ENCODE measurements at regions not wholly inside any gene's neighbourhood (a gene's known extent, or its start where the extent isn't known, plus 50 kb on each side); places are given as distances from the start of the nearest gene placed in this dataset.

GRCh38 chr13:87459419-87459818 is 211.8 kb upstream of the SLITRK5 start:
- TF ChIP-seq CTCF (optimal IDR thresholded peaks at IDR 0.05 in 1 of 3, IDR thresholded peaks at IDR 0.05 in 1 of 3, conservative IDR thresholded peaks at IDR 0.05 in 1 of 3; ENCODE audit: extremely low read depth in 1 of 3, insufficient read depth in 2 of 3, low read length in 3 of 3): no peak
- TF ChIP-seq EZH2 (IDR thresholded peaks at IDR 0.05; ENCODE audit: low read length): no peak
